H9 (cell line): ENCODE measurements at regions not wholly inside any gene's neighbourhood (a gene's known extent, or its start where the extent isn't known, plus 50 kb on each side); places are given as distances from the start of the nearest gene placed in this dataset.

Experiments used
- DNase-seq: peaks from one replicate; pipeline ENCODE4 v3.0.0-alpha.2; 2017
- H2AFZ ChIP-seq: one replicate; pipeline ENCODE4 v1.6.1; 2013; ENCODE audit warnings: mild to moderate bottlenecking, low read length, control low read depth, moderate library complexity
- H2AK5ac ChIP-seq: 2 replicates; pipeline ENCODE4 v1.6.1; 2013; ENCODE audit warnings: low read length, control low read depth, mixed read lengths; ENCODE audit not compliant: insufficient read length
- H2BK120ac ChIP-seq: one replicate; pipeline ENCODE4 v1.6.1; 2013; ENCODE audit warnings: low read depth, mild to moderate bottlenecking, low read length, control low read depth, inconsistent platforms; ENCODE audit not compliant: poor library complexity, severe bottlenecking
- H2BK12ac ChIP-seq: 2 replicates; pipeline ENCODE4 v1.6.1; 2013; ENCODE audit warnings: low read length, control low read depth, mixed read lengths, low read depth; ENCODE audit not compliant: insufficient read length
- H2BK15ac ChIP-seq: 2 replicates; pipeline ENCODE4 v1.6.1; 2013; ENCODE audit warnings: low read depth, low read length, control low read depth
- H2BK20ac ChIP-seq: one replicate; pipeline ENCODE4 v1.6.1; 2013; ENCODE audit warnings: low read depth, mild to moderate bottlenecking, low read length, control low read depth, inconsistent platforms; ENCODE audit not compliant: poor library complexity, severe bottlenecking
- H2BK5ac ChIP-seq: 2 replicates; pipeline ENCODE4 v1.6.1; 2013; ENCODE audit warnings: low read length, control low read depth, mixed read lengths; ENCODE audit not compliant: insufficient read length
- H3K14ac ChIP-seq: 2 replicates; pipeline ENCODE4 v1.6.1; 2013; ENCODE audit warnings: low read length, control low read depth; ENCODE audit not compliant: insufficient read depth
- H3K18ac ChIP-seq: 2 replicates; pipeline ENCODE4 v1.6.1; 2013; ENCODE audit warnings: low read depth, mild to moderate bottlenecking, mixed read lengths, low read length, control low read depth; ENCODE audit not compliant: insufficient read length
- H3K23ac ChIP-seq: 2 replicates; pipeline ENCODE4 v1.6.1; 2013; ENCODE audit warnings: low read length, control low read depth, mixed read lengths, low read depth; ENCODE audit not compliant: insufficient read length
- H3K23me2 ChIP-seq: 2 replicates; pipeline ENCODE4 v1.6.1; 2013; ENCODE audit warnings: low read depth, mild to moderate bottlenecking, mixed read lengths, low read length, control low read depth; ENCODE audit not compliant: insufficient read length, poor library complexity, severe bottlenecking
- H3K27ac ChIP-seq: 2 replicates; pipeline ENCODE4 v1.5.1; 2013; ENCODE audit warnings: low read length, control low read depth, mixed read lengths, low read depth; ENCODE audit not compliant: insufficient read length
- H3K27me3 ChIP-seq: 2 replicates; pipeline ENCODE4 v1.6.1; 2013; ENCODE audit warnings: low read length, control low read depth, inconsistent platforms; ENCODE audit not compliant: insufficient read depth
- H3K4ac ChIP-seq: 2 replicates; pipeline ENCODE4 v1.6.1; 2013; ENCODE audit warnings: low read depth, mild to moderate bottlenecking, control low read depth, inconsistent platforms, low read length, moderate library complexity
- H3K4me1 ChIP-seq: 2 replicates; pipeline ENCODE4 v1.6.1; 2013; ENCODE audit warnings: low read length, control low read depth, inconsistent platforms; ENCODE audit not compliant: insufficient read depth
- H3K4me2 ChIP-seq: 2 replicates; pipeline ENCODE4 v1.6.1; 2013; ENCODE audit warnings: low read length, control low read depth, mixed read lengths; ENCODE audit not compliant: insufficient read length, insufficient read depth
- H3K56ac ChIP-seq: 2 replicates; pipeline ENCODE4 v1.6.1; 2013; ENCODE audit warnings: low read depth, mild to moderate bottlenecking, mixed read lengths, low read length, control low read depth; ENCODE audit not compliant: insufficient read length
- H3K79me1 ChIP-seq: 2 replicates; pipeline ENCODE4 v1.6.1; 2013; ENCODE audit warnings: low read depth, mild to moderate bottlenecking, moderate library complexity, low read length, control low read depth, inconsistent platforms; ENCODE audit not compliant: insufficient read depth, poor library complexity, severe bottlenecking
- H3K79me2 ChIP-seq: 2 replicates; pipeline ENCODE4 v1.6.1; 2013; ENCODE audit warnings: low read length, control low read depth, inconsistent platforms; ENCODE audit not compliant: insufficient read depth
- H3K9ac ChIP-seq: 2 replicates; pipeline ENCODE4 v1.6.1; 2013; ENCODE audit warnings: low read length, control low read depth, mixed read lengths; ENCODE audit not compliant: insufficient read length; ENCODE audit errors: extremely low read depth
- H3K9me3 ChIP-seq: one replicate; pipeline ENCODE4 v1.6.1; 2013; ENCODE audit warnings: low read depth, low read length, inconsistent platforms; ENCODE audit not compliant: control insufficient read depth
- H3T11ph ChIP-seq: one replicate; pipeline ENCODE4 v1.6.1; 2013; ENCODE audit warnings: mild to moderate bottlenecking, low read length, control low read depth, inconsistent platforms
- H4K20me1 ChIP-seq: one replicate; pipeline ENCODE4 v1.6.1; 2013; ENCODE audit not compliant: control insufficient read depth, insufficient read length, insufficient read depth
- H4K5ac ChIP-seq: 2 replicates; pipeline ENCODE4 v1.6.1; 2013; ENCODE audit warnings: low read depth, mild to moderate bottlenecking, mixed read lengths, low read length, control low read depth; ENCODE audit not compliant: insufficient read length
- H4K8ac ChIP-seq: replicated peaks from 2 replicates; pipeline ENCODE4 v1.6.1; 2013; ENCODE audit warnings: low read length, control low read depth, mixed read lengths, low read depth; ENCODE audit not compliant: insufficient read length
- H4K91ac ChIP-seq: 2 replicates; pipeline ENCODE4 v1.6.1; 2013; ENCODE audit warnings: low read depth, mild to moderate bottlenecking, moderate library complexity, mixed read lengths, low read length, control low read depth; ENCODE audit not compliant: insufficient read length
- H3K27ac Mint-ChIP-seq, 3 experiments: 2 replicates in 2 of 3; 3 replicates in 1 of 3; pipeline ENCODE4 v1.8.0; 2020 to 2021; ENCODE audit warnings: mixed read lengths in 3 of 3, mild to moderate bottlenecking in 1 of 3, moderate library complexity in 1 of 3
- H3K27me3 Mint-ChIP-seq: 2 replicates; pipeline ENCODE4 v1.8.0; 2021; ENCODE audit warnings: low read depth, mild to moderate bottlenecking, moderate library complexity, mixed read lengths
- H3K36me3 Mint-ChIP-seq, 3 experiments: 2 replicates in 2 of 3; 3 replicates in 1 of 3; pipeline ENCODE4 v1.8.0; 2020 to 2021; ENCODE audit warnings: low read depth in 3 of 3, mixed read lengths in 3 of 3; ENCODE audit not compliant: insufficient read depth in 1 of 3
- H3K4me1 Mint-ChIP-seq, 2 experiments: 2 replicates each; pipeline ENCODE4 v1.8.0; 2020; ENCODE audit warnings: mixed read lengths in 2 of 2
- H3K4me3 Mint-ChIP-seq, 2 experiments: 2 replicates in 1 of 2; 3 replicates in 1 of 2; pipeline ENCODE4 v1.8.0; 2020 to 2021; ENCODE audit warnings: mild to moderate bottlenecking in 2 of 2, mixed read lengths in 2 of 2, moderate library complexity in 1 of 2
- H3K9me3 Mint-ChIP-seq, 2 experiments: 2 replicates in 1 of 2; 3 replicates in 1 of 2; pipeline ENCODE4 v1.8.0; 2020; ENCODE audit warnings: mild to moderate bottlenecking in 2 of 2, mixed read lengths in 2 of 2, moderate library complexity in 1 of 2
- WGBS: extraction: QIAGEN DNeasy Blood & Tissue Kit; methylation state at CpG from one replicate; pipeline ENCODE4 v1.1.7; 2013; ENCODE audit warnings: missing lambda C conversion rate, low lambda C conversion rate, mixed read lengths; ENCODE audit not compliant: insufficient read length; ENCODE audit errors: extremely low coverage; 5-methylcytosine and 5-hydroxymethylcytosine counted together
- TF ChIP-seq, protein P1 (sequence below): fragments of 200-600 bp; sonication (generic); conservative IDR thresholded peaks from 3 replicates; pipeline ENCODE4 v1.8.0; 2021; ENCODE audit warnings: antibody characterized with exemption, mild to moderate bottlenecking

DNA sequence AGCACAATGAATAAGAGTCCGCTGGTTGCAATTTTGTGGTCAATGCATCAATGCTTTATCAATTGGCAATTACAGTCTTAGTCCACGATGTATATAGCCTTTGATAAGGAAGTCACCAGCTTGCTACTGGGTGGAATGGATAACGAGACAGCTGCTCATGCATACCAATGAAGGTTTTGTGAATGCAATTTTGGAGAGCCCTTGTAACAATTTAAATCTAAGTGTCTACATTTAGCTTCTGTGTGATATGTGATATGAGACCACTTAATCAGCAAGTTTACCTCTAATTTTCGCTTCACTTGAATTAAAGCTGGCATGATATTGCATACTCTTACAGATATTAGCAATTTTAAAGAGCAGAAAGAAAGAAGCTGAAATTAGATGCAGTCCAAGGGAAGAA lies 543.9 kb downstream of the RNF144B start:
- H4K5ac ChIP-seq = no peak overlapping the region
- no peak overlapping the region for H3K14ac ChIP-seq
- H2BK120ac ChIP-seq = no peak overlapping the region
- H3K27ac ChIP-seq = no peak overlapping the region
- H4K20me1 ChIP-seq = no peaks in the 10 kb centered on the region
- no peak overlapping the region for H3K4ac ChIP-seq
- no CpG with 5 or more reads among the region's 4 CpGs for WGBS
- H2BK20ac ChIP-seq = no peak overlapping the region
- TF ChIP-seq, protein P1, sequence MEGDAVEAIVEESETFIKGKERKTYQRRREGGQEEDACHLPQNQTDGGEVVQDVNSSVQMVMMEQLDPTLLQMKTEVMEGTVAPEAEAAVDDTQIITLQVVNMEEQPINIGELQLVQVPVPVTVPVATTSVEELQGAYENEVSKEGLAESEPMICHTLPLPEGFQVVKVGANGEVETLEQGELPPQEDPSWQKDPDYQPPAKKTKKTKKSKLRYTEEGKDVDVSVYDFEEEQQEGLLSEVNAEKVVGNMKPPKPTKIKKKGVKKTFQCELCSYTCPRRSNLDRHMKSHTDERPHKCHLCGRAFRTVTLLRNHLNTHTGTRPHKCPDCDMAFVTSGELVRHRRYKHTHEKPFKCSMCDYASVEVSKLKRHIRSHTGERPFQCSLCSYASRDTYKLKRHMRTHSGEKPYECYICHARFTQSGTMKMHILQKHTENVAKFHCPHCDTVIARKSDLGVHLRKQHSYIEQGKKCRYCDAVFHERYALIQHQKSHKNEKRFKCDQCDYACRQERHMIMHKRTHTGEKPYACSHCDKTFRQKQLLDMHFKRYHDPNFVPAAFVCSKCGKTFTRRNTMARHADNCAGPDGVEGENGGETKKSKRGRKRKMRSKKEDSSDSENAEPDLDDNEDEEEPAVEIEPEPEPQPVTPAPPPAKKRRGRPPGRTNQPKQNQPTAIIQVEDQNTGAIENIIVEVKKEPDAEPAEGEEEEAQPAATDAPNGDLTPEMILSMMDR = no peak
- H3K27me3 Mint-ChIP-seq = no peaks in the 10 kb centered on the region
- no peaks in the 10 kb centered on the region for H3K4me1 ChIP-seq
- no peak overlapping the region for H3K27ac Mint-ChIP-seq
- H4K91ac ChIP-seq = no peak overlapping the region
- H3K79me2 ChIP-seq = no peaks in the 10 kb centered on the region
- H3K27me3 ChIP-seq = no peaks in the 10 kb centered on the region
- H4K8ac ChIP-seq = no peak overlapping the region
- no peak overlapping the region for H3K4me2 ChIP-seq
- H3K79me1 ChIP-seq = no peaks in the 10 kb centered on the region
- H3K9me3 Mint-ChIP-seq = no peaks in the 10 kb centered on the region
- H2AFZ ChIP-seq = no peak overlapping the region
- H3K23me2 ChIP-seq = no peaks in the 10 kb centered on the region
- H3K4me1 Mint-ChIP-seq = peaks cover 0 to 9% of the 10 kb centered on the region in 2 experiments; a peak in 3 of 4 replicates
- no peak for DNase-seq
- H3K9me3 ChIP-seq = no peaks in the 10 kb centered on the region
- H3K23ac ChIP-seq = no peak overlapping the region
- H2BK15ac ChIP-seq = no peak overlapping the region
- H3K9ac ChIP-seq = no peak overlapping the region
- no peak overlapping the region for H2BK12ac ChIP-seq
- H3K56ac ChIP-seq = no peak overlapping the region
- no peak overlapping the region for H2BK5ac ChIP-seq
- H3K4me3 Mint-ChIP-seq = no peak overlapping the region
- no peaks in the 10 kb centered on the region for H3K36me3 Mint-ChIP-seq
- H3T11ph ChIP-seq = no peak overlapping the region
- no peak overlapping the region for H2AK5ac ChIP-seq
- H3K18ac ChIP-seq = no peak overlapping the region
